Neural cell (in vitro differentiated cells): ENCODE measurements at regions not wholly inside any gene's neighbourhood (a gene's known extent, or its start where the extent isn't known, plus 50 kb on each side); places are given as distances from the start of the nearest gene placed in this dataset.

ENCODE experiments used
- H2AFZ ChIP-seq: fragments of 200-600, 300-800 bp; sonication (generic), shearing (Covaris generic); 2 replicates; pipeline ENCODE4 v1.6.0; 2014; ENCODE audit warnings: low read depth, mild to moderate bottlenecking, antibody characterized with exemption, low read length, moderate library complexity
- H3F3A ChIP-seq: fragments of 200-600 bp; shearing (Covaris generic); 2 replicates; pipeline ENCODE4 v1.6.1; 2016; ENCODE audit warnings: mild to moderate bottlenecking, moderate library complexity, mixed read lengths, antibody characterized with exemption, low read length; ENCODE audit not compliant: insufficient read depth, poor library complexity, severe bottlenecking
- H3K27ac ChIP-seq: fragments of 200-600, 300-800 bp; sonication (generic), shearing (Covaris generic); 2 replicates; pipeline ENCODE4 v1.5.1; 2014; ENCODE audit warnings: mild to moderate bottlenecking, low read length, moderate library complexity
- H3K27me3 ChIP-seq: fragments of 300-800, 200-600 bp; sonication (generic), shearing (Covaris generic); 2 replicates; pipeline ENCODE4 v1.6.0; 2014; ENCODE audit warnings: mild to moderate bottlenecking, low read depth, low read length, moderate library complexity; ENCODE audit not compliant: insufficient read depth
- H3K36me3 ChIP-seq: fragments of 300-800, 200-600 bp; sonication (generic), shearing (Covaris generic); 2 replicates; pipeline ENCODE4 v1.5.1; 2014; ENCODE audit warnings: mild to moderate bottlenecking, antibody characterized with exemption, low read length, moderate library complexity; ENCODE audit not compliant: insufficient read depth
- H3K4me2 ChIP-seq: fragments of 300-800, 200-600 bp; sonication (generic), shearing (Covaris generic); 2 replicates; pipeline ENCODE4 v1.6.0; 2014; ENCODE audit warnings: mild to moderate bottlenecking, low read length
- H3K4me3 ChIP-seq: fragments of 300-800, 200-600 bp; sonication (generic), shearing (Covaris generic); 2 replicates; pipeline ENCODE4 v1.5.1; 2014; ENCODE audit warnings: mild to moderate bottlenecking, low read length, moderate library complexity
- H3K79me2 ChIP-seq: fragments of 200-600 bp; shearing (Covaris generic); replicated peaks from 2 replicates; pipeline ENCODE4 v1.6.0; 2014; ENCODE audit warnings: mild to moderate bottlenecking, low read length, moderate library complexity; ENCODE audit not compliant: insufficient read depth
- H3K9ac ChIP-seq: fragments of 300-800, 200-600 bp; sonication (generic), shearing (Covaris generic); 2 replicates; pipeline ENCODE4 v1.6.1; 2016; ENCODE audit warnings: mild to moderate bottlenecking, low read length, mixed read lengths
- H3K9me2 ChIP-seq: fragments of 200-600 bp; shearing (Covaris generic); 2 replicates; pipeline ENCODE4 v1.6.1; 2016; ENCODE audit warnings: mild to moderate bottlenecking, low read length, mixed read lengths; ENCODE audit not compliant: insufficient read depth
- H3K9me3 ChIP-seq: fragments of 200-600, 300-800 bp; sonication (generic), shearing (Covaris generic); 2 replicates; pipeline ENCODE4 v1.6.1; 2016; ENCODE audit warnings: mild to moderate bottlenecking, mixed run types, low read length, moderate library complexity, mixed read lengths
- H4K20me1 ChIP-seq: fragments of 200-600 bp; shearing (Covaris generic); 2 replicates; pipeline ENCODE4 v1.6.1; 2016; ENCODE audit warnings: mild to moderate bottlenecking, mixed run types; ENCODE audit not compliant: insufficient read depth
- EP300 ChIP-seq: fragments of 450-650 bp; conservative IDR thresholded peaks from 2 replicates; pipeline ENCODE4 v1.6.1; 2014; ENCODE audit warnings: antibody characterized with exemption, mild to moderate bottlenecking, moderate library complexity; ENCODE audit not compliant: poor library complexity, severe bottlenecking
- EZH2 ChIP-seq: fragments of 200-600, 300-800 bp; shearing (Covaris generic), sonication (generic); IDR thresholded peaks from 2 replicates; pipeline ENCODE4 v1.6.1; 2014; ENCODE audit warnings: antibody characterized with exemption, low read length, borderline replicate concordance, mild to moderate bottlenecking; ENCODE audit not compliant: insufficient read depth, poor library complexity, severe bottlenecking
- MXI1 ChIP-seq: fragments of 450-650 bp; conservative IDR thresholded peaks from 2 replicates; pipeline ENCODE4 v1.6.1; 2014; ENCODE audit warnings: antibody characterized with exemption, mild to moderate bottlenecking; ENCODE audit not compliant: poor library complexity, severe bottlenecking
- POLR2AphosphoS5 ChIP-seq: IDR thresholded peaks from 2 replicates; pipeline ENCODE4 v1.6.1; 2012
- RAD21 ChIP-seq: fragments of 450-650 bp; conservative IDR thresholded peaks from 2 replicates; pipeline ENCODE4 v1.6.1; 2014; ENCODE audit warnings: antibody characterized with exemption, mild to moderate bottlenecking, moderate library complexity
- SMC3 ChIP-seq: fragments of 450-650 bp; conservative IDR thresholded peaks from 2 replicates; pipeline ENCODE4 v1.6.1; 2014; ENCODE audit warnings: antibody characterized with exemption, mild to moderate bottlenecking, moderate library complexity; ENCODE audit not compliant: poor library complexity
- TAF1 ChIP-seq: IDR thresholded peaks from 2 replicates; pipeline ENCODE4 v1.6.1; 2012; ENCODE audit warnings: low read depth
- TF ChIP-seq, protein P1 (sequence below): IDR thresholded peaks from 2 replicates; pipeline ENCODE4 v1.6.1; 2012; ENCODE audit warnings: borderline replicate concordance
- TF ChIP-seq, protein P2 (sequence below): fragments of 450-650 bp; IDR thresholded peaks from 2 replicates; pipeline ENCODE4 v1.5.1; 2014; ENCODE audit warnings: antibody characterized with exemption, mild to moderate bottlenecking, moderate library complexity; ENCODE audit not compliant: poor library complexity, severe bottlenecking

DNA sequence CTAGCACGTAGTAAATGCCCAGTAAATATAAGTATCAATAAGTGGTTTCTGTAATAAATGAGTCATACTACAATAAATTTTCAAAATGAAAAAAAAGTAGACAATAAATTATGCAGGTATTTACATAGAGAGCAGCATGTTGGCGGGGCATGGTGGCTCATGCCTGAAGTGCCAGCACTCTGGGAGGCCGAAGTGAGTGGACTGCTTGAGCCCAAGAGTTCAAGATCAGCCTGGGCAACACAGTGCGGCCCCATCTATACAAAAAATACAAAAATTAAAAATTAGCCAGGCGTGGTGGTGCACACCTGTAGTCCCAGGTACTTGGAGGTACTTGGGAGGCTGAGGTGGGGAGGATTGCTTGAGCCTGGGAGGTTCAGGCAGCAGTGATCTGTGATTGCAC, 509.3 kb upstream of the KLF6 start:
- Histone ChIP-seq H3K4me2 (no peak overlapping the region), H3K9ac (no peak overlapping the region), H3K4me3 (no peak overlapping the region), H4K20me1 (no peaks in the 10 kb centered on the region), H3K36me3 (no peaks in the 10 kb centered on the region), H2AFZ (no peak overlapping the region), H3K27me3 (no peaks in the 10 kb centered on the region), H3K9me2 (no peaks in the 10 kb centered on the region), H3F3A (no peaks in the 10 kb centered on the region), H3K79me2 (no peaks in the 10 kb centered on the region), H3K27ac (no peak overlapping the region), H3K9me3 (no peaks in the 10 kb centered on the region)
- TF ChIP-seq, protein P1, sequence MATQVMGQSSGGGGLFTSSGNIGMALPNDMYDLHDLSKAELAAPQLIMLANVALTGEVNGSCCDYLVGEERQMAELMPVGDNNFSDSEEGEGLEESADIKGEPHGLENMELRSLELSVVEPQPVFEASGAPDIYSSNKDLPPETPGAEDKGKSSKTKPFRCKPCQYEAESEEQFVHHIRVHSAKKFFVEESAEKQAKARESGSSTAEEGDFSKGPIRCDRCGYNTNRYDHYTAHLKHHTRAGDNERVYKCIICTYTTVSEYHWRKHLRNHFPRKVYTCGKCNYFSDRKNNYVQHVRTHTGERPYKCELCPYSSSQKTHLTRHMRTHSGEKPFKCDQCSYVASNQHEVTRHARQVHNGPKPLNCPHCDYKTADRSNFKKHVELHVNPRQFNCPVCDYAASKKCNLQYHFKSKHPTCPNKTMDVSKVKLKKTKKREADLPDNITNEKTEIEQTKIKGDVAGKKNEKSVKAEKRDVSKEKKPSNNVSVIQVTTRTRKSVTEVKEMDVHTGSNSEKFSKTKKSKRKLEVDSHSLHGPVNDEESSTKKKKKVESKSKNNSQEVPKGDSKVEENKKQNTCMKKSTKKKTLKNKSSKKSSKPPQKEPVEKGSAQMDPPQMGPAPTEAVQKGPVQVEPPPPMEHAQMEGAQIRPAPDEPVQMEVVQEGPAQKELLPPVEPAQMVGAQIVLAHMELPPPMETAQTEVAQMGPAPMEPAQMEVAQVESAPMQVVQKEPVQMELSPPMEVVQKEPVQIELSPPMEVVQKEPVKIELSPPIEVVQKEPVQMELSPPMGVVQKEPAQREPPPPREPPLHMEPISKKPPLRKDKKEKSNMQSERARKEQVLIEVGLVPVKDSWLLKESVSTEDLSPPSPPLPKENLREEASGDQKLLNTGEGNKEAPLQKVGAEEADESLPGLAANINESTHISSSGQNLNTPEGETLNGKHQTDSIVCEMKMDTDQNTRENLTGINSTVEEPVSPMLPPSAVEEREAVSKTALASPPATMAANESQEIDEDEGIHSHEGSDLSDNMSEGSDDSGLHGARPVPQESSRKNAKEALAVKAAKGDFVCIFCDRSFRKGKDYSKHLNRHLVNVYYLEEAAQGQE: no peak
- TF ChIP-seq RAD21 (no peak), POLR2AphosphoS5 (no peak), EP300 (no peak), EZH2 (no peak), TAF1 (no peak)
- TF ChIP-seq, protein P2, sequence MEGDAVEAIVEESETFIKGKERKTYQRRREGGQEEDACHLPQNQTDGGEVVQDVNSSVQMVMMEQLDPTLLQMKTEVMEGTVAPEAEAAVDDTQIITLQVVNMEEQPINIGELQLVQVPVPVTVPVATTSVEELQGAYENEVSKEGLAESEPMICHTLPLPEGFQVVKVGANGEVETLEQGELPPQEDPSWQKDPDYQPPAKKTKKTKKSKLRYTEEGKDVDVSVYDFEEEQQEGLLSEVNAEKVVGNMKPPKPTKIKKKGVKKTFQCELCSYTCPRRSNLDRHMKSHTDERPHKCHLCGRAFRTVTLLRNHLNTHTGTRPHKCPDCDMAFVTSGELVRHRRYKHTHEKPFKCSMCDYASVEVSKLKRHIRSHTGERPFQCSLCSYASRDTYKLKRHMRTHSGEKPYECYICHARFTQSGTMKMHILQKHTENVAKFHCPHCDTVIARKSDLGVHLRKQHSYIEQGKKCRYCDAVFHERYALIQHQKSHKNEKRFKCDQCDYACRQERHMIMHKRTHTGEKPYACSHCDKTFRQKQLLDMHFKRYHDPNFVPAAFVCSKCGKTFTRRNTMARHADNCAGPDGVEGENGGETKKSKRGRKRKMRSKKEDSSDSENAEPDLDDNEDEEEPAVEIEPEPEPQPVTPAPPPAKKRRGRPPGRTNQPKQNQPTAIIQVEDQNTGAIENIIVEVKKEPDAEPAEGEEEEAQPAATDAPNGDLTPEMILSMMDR: no peak

DNA sequence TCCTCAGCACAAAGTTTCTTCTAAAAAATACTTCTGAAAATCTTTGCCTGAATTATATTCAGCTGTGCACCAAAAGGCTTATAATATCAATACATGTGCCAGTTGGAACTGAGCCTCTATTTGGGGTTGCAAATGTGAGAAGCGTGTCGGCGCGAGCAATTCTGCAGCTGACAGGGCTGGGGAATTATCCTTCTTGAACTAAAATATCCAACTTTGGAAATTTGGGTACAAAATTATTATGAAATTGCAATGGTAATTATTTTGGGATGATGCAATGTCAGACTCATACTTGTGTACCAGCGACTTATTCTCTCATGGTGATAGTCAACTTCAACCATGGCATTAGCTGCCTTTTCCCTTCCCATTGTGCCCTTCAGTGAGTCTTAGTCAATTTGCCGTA, 507.0 kb upstream of the KLF6 start:
- Histone ChIP-seq H4K20me1 (no peaks in the 10 kb centered on the region), H3K9me2 (no peaks in the 10 kb centered on the region), H3K27ac (no peak overlapping the region), H3K9ac (no peak overlapping the region), H2AFZ (no peak overlapping the region), H3K4me3 (no peak overlapping the region), H3K9me3 (no peaks in the 10 kb centered on the region), H3K4me2 (no peak overlapping the region), H3K27me3 (no peaks in the 10 kb centered on the region), H3K36me3 (no peaks in the 10 kb centered on the region), H3K79me2 (no peaks in the 10 kb centered on the region), H3F3A (no peaks in the 10 kb centered on the region)
- TF ChIP-seq MXI1 (no peak), SMC3 (no peak), EZH2 (no peak), TAF1 (no peak), EP300 (no peak), RAD21 (no peak), POLR2AphosphoS5 (no peak)
- TF ChIP-seq, protein P2: no peak
- TF ChIP-seq, protein P1: no peak
